Immature natural killer cell (primary cell): ENCODE measurements at regions not wholly inside any gene's neighbourhood (a gene's known extent, or its start where the extent isn't known, plus 50 kb on each side); places are given as distances from the start of the nearest gene placed in this dataset.

Experiments
- DNase-seq, 3 donors: peaks; one replicate each; pipeline ENCODE4 v3.0.0; 2022; ENCODE audit warnings: mixed read lengths in 1 of 3
- H3K27ac Mint-ChIP-seq, 6 donors: one replicate each; pipeline ENCODE4 v1.8.0; 2020; ENCODE audit warnings: mixed read lengths in 6 of 6, mild to moderate bottlenecking in 5 of 6, inconsistent platforms in 4 of 6, moderate library complexity in 3 of 6
- H3K27me3 Mint-ChIP-seq, 3 donors: one replicate each; pipeline ENCODE4 v1.8.0; 2020 to 2021; ENCODE audit warnings: low read depth in 3 of 3, mild to moderate bottlenecking in 3 of 3, mixed read lengths in 3 of 3, moderate library complexity in 3 of 3, inconsistent platforms in 1 of 3
- H3K36me3 Mint-ChIP-seq, 3 donors: one replicate each; pipeline ENCODE4 v1.8.0; 2020; ENCODE audit warnings: mixed read lengths in 3 of 3, inconsistent platforms in 2 of 3, mild to moderate bottlenecking in 2 of 3
- H3K4me1 Mint-ChIP-seq, 2 donors: one replicate each; pipeline ENCODE4 v1.8.0; 2020; ENCODE audit warnings: inconsistent platforms in 2 of 2, mild to moderate bottlenecking in 2 of 2, mixed read lengths in 2 of 2, moderate library complexity in 1 of 2
- H3K4me3 Mint-ChIP-seq, 5 donors: one replicate each; pipeline ENCODE4 v1.8.0; 2020; ENCODE audit warnings: mild to moderate bottlenecking in 5 of 5, mixed read lengths in 5 of 5, inconsistent platforms in 3 of 5, moderate library complexity in 3 of 5
- H3K9me3 Mint-ChIP-seq, 6 donors: one replicate each; pipeline ENCODE4 v1.8.0; 2020; ENCODE audit warnings: mild to moderate bottlenecking in 6 of 6, mixed read lengths in 6 of 6, inconsistent platforms in 4 of 6, moderate library complexity in 3 of 6

DNA sequence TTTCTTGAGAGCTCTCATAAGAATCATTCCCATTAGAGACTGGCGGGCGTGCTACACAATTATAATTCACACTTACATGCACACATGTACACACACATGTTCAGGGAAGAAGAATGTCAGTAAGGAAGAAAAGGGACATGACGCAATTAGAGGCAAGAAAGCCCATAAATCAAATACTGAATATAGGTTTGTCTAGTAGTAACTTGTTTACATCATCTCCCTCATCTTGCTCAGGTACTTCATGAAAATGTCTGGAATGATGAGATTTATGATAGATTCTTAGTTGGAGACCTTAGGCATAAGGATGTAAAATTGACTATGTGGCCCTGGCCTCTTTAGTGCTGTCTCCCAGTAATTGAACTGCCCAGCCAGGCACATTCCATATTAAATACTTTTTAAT lies 628.0 kb upstream of the PCDH20 start:
- H3K9me3 Mint-ChIP-seq: peaks cover 8 to 30% (median 13%) of the 10 kb centered on the region in 6 donors
- no peaks in the 10 kb centered on the region for H3K4me1 Mint-ChIP-seq
- H3K36me3 Mint-ChIP-seq: no peaks in the 10 kb centered on the region
- no peak overlapping the region for H3K27ac Mint-ChIP-seq
- no peaks in the 10 kb centered on the region for H3K27me3 Mint-ChIP-seq
- no peak overlapping the region for H3K4me3 Mint-ChIP-seq
- DNase-seq: no peak

GRCh38 chr13:62040806-62041205 lies 625.2 kb upstream of the PCDH20 start:
- Mint-ChIP-seq H3K27me3 (no peaks in the 10 kb centered on the region), H3K4me1 (no peaks in the 10 kb centered on the region), H3K9me3 (peaks cover 11 to 46% (median 18%) of the 10 kb centered on the region in 6 donors), H3K27ac (no peak overlapping the region), H3K36me3 (no peaks in the 10 kb centered on the region), H3K4me3 (no peak overlapping the region)
- no peak for DNase-seq

- Mint-ChIP-seq H3K27ac (no peak overlapping the region), H3K4me1 (no peaks in the 10 kb centered on the region), H3K4me3 (no peak overlapping the region), H3K27me3 (no peaks in the 10 kb centered on the region), H3K36me3 (no peaks in the 10 kb centered on the region), H3K9me3 (peaks cover 10 to 46% (median 18%) of the 10 kb centered on the region in 6 donors)
- no peak for DNase-seq
These were observed 624.4 kb upstream of the PCDH20 start for GRCh38 chr13:62040078-62040477.

- H3K27ac Mint-ChIP-seq: no peak overlapping the region
- no peak overlapping the region for H3K4me3 Mint-ChIP-seq
- no peaks in the 10 kb centered on the region for H3K27me3 Mint-ChIP-seq
- no peaks in the 10 kb centered on the region for H3K36me3 Mint-ChIP-seq
- no peak for DNase-seq
- no peaks in the 10 kb centered on the region for H3K4me1 Mint-ChIP-seq
- H3K9me3 Mint-ChIP-seq: peaks cover 13 to 52% (median 21%) of the 10 kb centered on the region in 6 donors
These were observed 622.6 kb upstream of the PCDH20 start for GRCh38 chr13:62038214-62038613.

GRCh38 chr13:62035981-62036380 lies 620.3 kb upstream of the PCDH20 start:
- Mint-ChIP-seq H3K36me3 (no peaks in the 10 kb centered on the region), H3K4me3 (no peak overlapping the region), H3K4me1 (no peaks in the 10 kb centered on the region), H3K27me3 (no peaks in the 10 kb centered on the region), H3K27ac (no peak overlapping the region), H3K9me3 (peaks cover 13 to 48% (median 25%) of the 10 kb centered on the region in 6 donors)
- DNase-seq: no peak

DNA sequence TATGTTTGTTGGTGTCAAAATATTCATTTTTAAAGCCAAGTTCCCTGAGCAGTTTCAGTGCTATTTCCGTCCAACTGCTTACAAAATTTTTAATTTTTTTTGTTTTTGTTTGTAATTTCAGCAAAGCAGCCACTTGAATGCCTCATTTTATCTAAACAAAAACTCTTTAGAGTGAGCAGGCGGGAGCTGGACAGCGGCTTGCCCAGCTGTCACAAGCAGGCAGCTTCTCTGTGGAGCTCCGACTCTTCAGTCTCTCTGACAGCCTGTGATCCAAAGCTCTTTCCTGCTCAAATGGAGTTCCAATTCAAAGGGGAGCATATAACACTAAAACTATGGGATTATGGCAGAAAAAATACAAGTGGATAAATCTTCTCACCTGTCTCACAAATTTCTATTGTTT lies 618.3 kb upstream of the PCDH20 start:
- H3K4me3 Mint-ChIP-seq: no peak overlapping the region
- peaks cover 11 to 44% (median 20%) of the 10 kb centered on the region in 6 donors for H3K9me3 Mint-ChIP-seq
- no peak overlapping the region for H3K27ac Mint-ChIP-seq
- DNase-seq: no peak
- no peaks in the 10 kb centered on the region for H3K4me1 Mint-ChIP-seq
- no peaks in the 10 kb centered on the region for H3K36me3 Mint-ChIP-seq
- H3K27me3 Mint-ChIP-seq: no peaks in the 10 kb centered on the region

DNA sequence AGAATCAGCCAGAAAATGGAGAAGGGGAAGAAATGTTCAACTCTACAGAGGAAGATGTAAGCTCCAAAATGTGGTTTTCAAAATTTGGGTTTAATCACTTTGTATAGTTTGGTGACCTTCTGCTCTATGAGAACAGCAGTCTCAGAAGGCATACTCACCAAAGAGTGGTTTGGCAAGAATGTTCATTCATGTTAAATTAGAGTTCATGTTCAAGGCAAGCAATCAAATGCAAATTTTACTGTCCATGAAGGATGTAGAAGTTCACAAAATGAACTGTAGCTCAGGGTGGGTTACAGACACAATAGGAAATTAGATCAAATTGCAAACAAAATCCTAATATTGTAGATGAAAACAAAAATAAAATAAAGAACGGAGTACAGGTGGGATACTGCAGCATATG lies 606.7 kb upstream of the PCDH20 start:
- Mint-ChIP-seq H3K4me1 (no peaks in the 10 kb centered on the region), H3K36me3 (no peaks in the 10 kb centered on the region), H3K9me3 (peaks cover 3 to 27% (median 16%) of the 10 kb centered on the region in 6 donors), H3K27ac (no peak overlapping the region), H3K27me3 (no peaks in the 10 kb centered on the region), H3K4me3 (no peak overlapping the region)
- DNase-seq: no peak

GRCh38 chr13:62019858-62020257 lies 604.2 kb upstream of the PCDH20 start:
- Mint-ChIP-seq H3K9me3 (peaks cover 0 to 14% (median 5%) of the 10 kb centered on the region in 6 donors), H3K4me1 (no peaks in the 10 kb centered on the region), H3K4me3 (no peak overlapping the region), H3K27ac (no peak overlapping the region), H3K36me3 (no peaks in the 10 kb centered on the region), H3K27me3 (no peaks in the 10 kb centered on the region)
- no peak for DNase-seq

- H3K27ac Mint-ChIP-seq: no peak overlapping the region
- peaks cover 0 to 7% (median under 1%) of the 10 kb centered on the region in 6 donors for H3K9me3 Mint-ChIP-seq
- no peaks in the 10 kb centered on the region for H3K36me3 Mint-ChIP-seq
- no peaks in the 10 kb centered on the region for H3K27me3 Mint-ChIP-seq
- DNase-seq: no peak
- H3K4me3 Mint-ChIP-seq: no peak overlapping the region
- no peaks in the 10 kb centered on the region for H3K4me1 Mint-ChIP-seq
These were observed 598.6 kb upstream of the PCDH20 start for GRCh38 chr13:62014299-62014698.

- no peak for DNase-seq
- no peaks in the 10 kb centered on the region for H3K27me3 Mint-ChIP-seq
- H3K36me3 Mint-ChIP-seq: no peaks in the 10 kb centered on the region
- peaks cover 3 to 48% (median 21%) of the 10 kb centered on the region in 6 donors for H3K9me3 Mint-ChIP-seq
- H3K27ac Mint-ChIP-seq: no peak overlapping the region
- H3K4me3 Mint-ChIP-seq: no peak overlapping the region
- H3K4me1 Mint-ChIP-seq: no peaks in the 10 kb centered on the region
These were observed 587.8 kb upstream of the PCDH20 start for GRCh38 chr13:62003452-62003851.

GRCh38 chr13:61994174-61994573 lies 578.5 kb upstream of the PCDH20 start:
- Mint-ChIP-seq H3K27ac (no peak overlapping the region), H3K4me1 (no peaks in the 10 kb centered on the region), H3K36me3 (no peaks in the 10 kb centered on the region), H3K27me3 (peaks cover 0 to 2% (median 0%) of the 10 kb centered on the region in 3 donors), H3K9me3 (peaks cover 6 to 32% (median 20%) of the 10 kb centered on the region in 6 donors), H3K4me3 (no peak overlapping the region)
- DNase-seq: no peak

DNA sequence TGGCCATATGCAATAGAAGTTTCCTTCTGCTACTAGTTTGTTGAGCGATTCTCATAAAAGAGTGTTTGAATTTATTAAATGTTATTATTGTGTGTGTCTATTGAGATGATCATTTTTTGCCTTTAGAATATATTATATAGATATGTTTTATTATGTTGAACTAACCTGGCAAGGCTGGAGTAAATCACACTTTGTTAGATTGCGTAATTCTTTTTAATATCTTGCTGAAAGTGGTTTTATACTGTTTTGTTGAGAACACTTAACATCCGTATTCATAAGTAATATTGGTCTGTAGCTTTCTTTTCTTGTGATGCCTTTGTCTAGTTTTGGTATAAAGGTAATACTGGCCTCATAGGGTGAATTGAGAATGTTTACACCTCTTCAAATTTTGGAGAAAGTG lies 574.3 kb upstream of the PCDH20 start:
- no peak overlapping the region for H3K4me3 Mint-ChIP-seq

GRCh38 chr13:61988810-61989209 lies 573.2 kb upstream of the PCDH20 start:
- no peak for DNase-seq
- H3K36me3 Mint-ChIP-seq: no peaks in the 10 kb centered on the region
- H3K27ac Mint-ChIP-seq: no peak overlapping the region
- H3K27me3 Mint-ChIP-seq: no peaks in the 10 kb centered on the region
- H3K4me1 Mint-ChIP-seq: no peaks in the 10 kb centered on the region
- H3K9me3 Mint-ChIP-seq: peaks cover 2 to 20% (median 7%) of the 10 kb centered on the region in 6 donors
- no peak overlapping the region for H3K4me3 Mint-ChIP-seq

More for the DNA sequence above, 574.3 kb upstream of the PCDH20 start:
- Mint-ChIP-seq H3K27me3 (peaks cover 0 to 2% (median 0%) of the 10 kb centered on the region in 3 donors), H3K27ac (no peak overlapping the region), H3K36me3 (no peaks in the 10 kb centered on the region), H3K9me3 (peaks cover 5 to 20% (median 8%) of the 10 kb centered on the region in 6 donors), H3K4me1 (no peaks in the 10 kb centered on the region)
- no peak for DNase-seq

DNA sequence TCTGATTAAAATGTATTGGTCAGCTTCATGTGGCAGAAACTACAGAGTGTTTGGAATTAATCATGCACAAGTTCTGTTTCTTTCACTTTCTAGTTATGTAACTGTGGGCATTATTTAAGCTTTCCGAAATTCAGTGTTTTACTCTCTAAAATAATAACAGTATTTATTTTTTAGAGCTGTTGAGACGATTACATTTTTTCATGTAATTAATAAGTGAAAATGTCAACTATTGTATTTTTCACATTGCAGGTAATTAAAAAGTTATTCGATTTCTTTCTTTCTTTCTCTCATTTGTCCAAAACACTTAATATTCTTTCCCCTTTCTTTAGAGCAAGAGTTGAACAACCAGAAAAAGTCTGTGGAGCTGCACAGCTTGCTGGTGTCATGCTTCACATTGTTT lies 559.4 kb upstream of the PCDH20 start:
- Mint-ChIP-seq H3K9me3 (peaks cover 12 to 44% (median 30%) of the 10 kb centered on the region in 6 donors), H3K36me3 (no peaks in the 10 kb centered on the region), H3K4me3 (no peak overlapping the region), H3K27ac (no peak overlapping the region), H3K27me3 (peaks cover 0 to 2% (median 0%) of the 10 kb centered on the region in 3 donors), H3K4me1 (no peaks in the 10 kb centered on the region)
- no peak for DNase-seq

- Mint-ChIP-seq H3K4me3 (no peak overlapping the region), H3K27me3 (peaks cover 0 to 4% (median 0%) of the 10 kb centered on the region in 3 donors)
These were observed 550.1 kb upstream of the PCDH20 start for GRCh38 chr13:61965756-61966155.

More at GRCh38 chr13:61965756-61966155, 550.1 kb upstream of the PCDH20 start:
- H3K36me3 Mint-ChIP-seq: no peaks in the 10 kb centered on the region
- no peak overlapping the region for H3K27ac Mint-ChIP-seq
- no peaks in the 10 kb centered on the region for H3K4me1 Mint-ChIP-seq
- no peak for DNase-seq
- H3K9me3 Mint-ChIP-seq: peaks cover 3 to 14% (median 12%) of the 10 kb centered on the region in 6 donors
